ENCODE measurements at regions not wholly inside any gene's neighbourhood (a gene's known extent, or its start where the extent isn't known, plus 50 kb on each side); places are given as distances from the start of the nearest gene placed in this dataset.

DNA sequence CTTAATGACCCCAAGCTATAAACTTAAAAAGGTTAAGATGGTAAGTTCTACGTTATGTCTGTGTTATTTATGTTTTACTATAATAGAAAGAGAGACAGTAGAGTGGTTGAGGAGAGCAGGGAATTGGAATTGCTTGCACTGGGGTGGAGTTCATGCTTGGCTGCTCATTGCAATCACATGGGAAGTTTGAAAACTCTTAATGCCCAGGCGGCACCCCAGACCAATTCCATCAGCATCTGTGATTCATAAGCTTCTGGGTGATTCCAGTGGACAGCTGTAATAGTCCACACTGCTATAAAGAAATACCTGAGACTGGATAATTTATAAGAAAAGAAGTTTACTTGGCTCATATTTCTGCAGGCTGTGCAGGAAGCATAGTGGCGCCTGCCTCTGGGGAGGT, 323.9 kb upstream of the MSX2 start:
- no peak overlapping the region for H3K4me3 ChIP-seq (ENCODE audit: low read depth, low read length)
- DNase-seq (ENCODE audit: low read depth) = no peak
- TF ChIP-seq, protein P1, sequence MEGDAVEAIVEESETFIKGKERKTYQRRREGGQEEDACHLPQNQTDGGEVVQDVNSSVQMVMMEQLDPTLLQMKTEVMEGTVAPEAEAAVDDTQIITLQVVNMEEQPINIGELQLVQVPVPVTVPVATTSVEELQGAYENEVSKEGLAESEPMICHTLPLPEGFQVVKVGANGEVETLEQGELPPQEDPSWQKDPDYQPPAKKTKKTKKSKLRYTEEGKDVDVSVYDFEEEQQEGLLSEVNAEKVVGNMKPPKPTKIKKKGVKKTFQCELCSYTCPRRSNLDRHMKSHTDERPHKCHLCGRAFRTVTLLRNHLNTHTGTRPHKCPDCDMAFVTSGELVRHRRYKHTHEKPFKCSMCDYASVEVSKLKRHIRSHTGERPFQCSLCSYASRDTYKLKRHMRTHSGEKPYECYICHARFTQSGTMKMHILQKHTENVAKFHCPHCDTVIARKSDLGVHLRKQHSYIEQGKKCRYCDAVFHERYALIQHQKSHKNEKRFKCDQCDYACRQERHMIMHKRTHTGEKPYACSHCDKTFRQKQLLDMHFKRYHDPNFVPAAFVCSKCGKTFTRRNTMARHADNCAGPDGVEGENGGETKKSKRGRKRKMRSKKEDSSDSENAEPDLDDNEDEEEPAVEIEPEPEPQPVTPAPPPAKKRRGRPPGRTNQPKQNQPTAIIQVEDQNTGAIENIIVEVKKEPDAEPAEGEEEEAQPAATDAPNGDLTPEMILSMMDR (IDR thresholded peaks at IDR 0.05; ENCODE audit: low read depth, low read length) = no peak
- TF ChIP-seq POLR2A (IDR thresholded peaks at IDR 0.05; ENCODE audit: extremely low read depth, insufficient read length) (no peak), MYC (IDR thresholded peaks at IDR 0.05; ENCODE audit: low read depth, low read length) (no peak)
- TF ChIP-seq, protein P2, sequence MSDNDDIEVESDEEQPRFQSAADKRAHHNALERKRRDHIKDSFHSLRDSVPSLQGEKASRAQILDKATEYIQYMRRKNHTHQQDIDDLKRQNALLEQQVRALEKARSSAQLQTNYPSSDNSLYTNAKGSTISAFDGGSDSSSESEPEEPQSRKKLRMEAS (IDR thresholded peaks at IDR 0.05; ENCODE audit: low read depth, low read length) = no peak

DNA sequence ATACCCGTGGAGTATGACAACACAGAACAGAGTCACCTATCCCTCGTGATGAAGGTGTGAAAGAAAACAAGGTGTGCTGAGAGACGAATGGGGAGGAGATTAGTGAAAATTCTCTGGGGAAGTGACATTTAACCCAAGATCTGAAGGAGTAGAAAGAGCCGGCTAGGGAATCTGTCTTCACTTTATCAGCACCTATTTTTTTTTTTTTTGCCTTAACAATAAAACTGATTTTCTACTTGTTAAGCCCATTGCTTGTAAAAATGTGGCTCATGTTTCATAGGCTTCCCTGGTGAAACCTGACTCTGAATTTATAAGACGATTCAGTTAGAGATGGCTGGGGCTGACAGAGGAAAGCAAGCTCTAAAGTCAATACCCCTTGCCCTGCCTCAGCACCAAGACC, 322.6 kb upstream of the MSX2 start:
- TF ChIP-seq POLR2A (IDR thresholded peaks at IDR 0.05; ENCODE audit: extremely low read depth, insufficient read length) (no peak), MYC (IDR thresholded peaks at IDR 0.05; ENCODE audit: low read depth, low read length) (no peak)
- TF ChIP-seq, protein P1 (IDR thresholded peaks at IDR 0.05; ENCODE audit: low read depth, low read length) = no peak
- TF ChIP-seq, protein P2 (IDR thresholded peaks at IDR 0.05; ENCODE audit: low read depth, low read length) = no peak
- H3K4me3 ChIP-seq (ENCODE audit: low read depth, low read length) = no peak overlapping the region
- no peak for DNase-seq (ENCODE audit: low read depth)

DNA sequence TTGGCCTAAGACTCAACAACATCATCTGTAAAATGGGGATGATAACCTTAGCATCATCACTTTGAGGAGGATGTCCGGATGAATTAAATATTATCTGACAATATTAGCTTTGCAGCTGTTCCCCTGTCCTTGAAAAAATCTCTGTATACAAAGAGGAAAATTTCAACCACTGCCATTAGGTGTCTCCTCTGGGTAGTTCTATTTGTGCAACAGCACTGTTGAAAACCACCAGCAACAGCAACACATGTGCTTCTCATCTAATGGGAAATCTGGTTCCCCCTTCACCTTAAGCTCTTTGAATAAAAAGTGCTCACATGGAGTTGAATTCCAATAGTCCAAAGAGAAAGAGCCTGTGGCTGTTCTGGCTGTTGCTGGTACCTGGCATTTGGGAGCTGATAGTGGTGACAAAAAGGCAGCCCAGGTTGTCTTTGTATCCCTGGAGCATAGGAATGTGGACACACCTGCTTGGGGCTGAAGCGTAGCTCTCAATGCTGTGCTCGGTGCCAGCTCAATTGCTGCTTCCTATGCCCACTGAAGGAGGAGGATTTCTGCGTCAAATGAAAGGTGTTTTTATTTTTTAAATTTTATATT, 322.1 kb upstream of the MSX2 start:
- no peak overlapping the region for H3K4me3 ChIP-seq (ENCODE audit: low read depth, low read length)
- TF ChIP-seq, protein P1 (IDR thresholded peaks at IDR 0.05; ENCODE audit: low read depth, low read length) = no peak
- TF ChIP-seq POLR2A (IDR thresholded peaks at IDR 0.05; ENCODE audit: extremely low read depth, insufficient read length) = no peak
- TF ChIP-seq, protein P2 (IDR thresholded peaks at IDR 0.05; ENCODE audit: low read depth, low read length) = no peak
- no peak for TF ChIP-seq MYC (IDR thresholded peaks at IDR 0.05; ENCODE audit: low read depth, low read length)
- DNase-seq (ENCODE audit: low read depth) = no peak

DNA sequence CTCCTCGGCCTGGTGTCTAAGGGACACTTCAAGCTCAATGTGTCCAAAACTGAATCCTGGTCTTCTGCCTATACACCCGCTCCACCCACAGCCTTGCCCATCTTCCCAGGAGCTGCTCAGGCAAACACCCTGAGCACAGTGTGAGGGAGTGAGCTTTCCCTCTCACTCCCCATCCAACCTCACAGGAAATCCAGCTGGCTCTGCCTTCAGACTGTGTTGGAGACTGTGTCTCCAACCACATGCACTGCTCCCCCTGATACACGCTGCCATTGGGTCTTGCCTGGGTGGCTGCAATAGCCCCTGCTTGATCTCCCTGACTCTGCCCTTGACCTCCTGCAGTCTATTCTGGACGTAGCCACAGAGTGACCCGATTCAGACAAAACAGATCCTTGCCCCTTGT, 319.5 kb upstream of the MSX2 start:
- no peak for DNase-seq (ENCODE audit: low read depth)
- no peak for TF ChIP-seq MYC (IDR thresholded peaks at IDR 0.05; ENCODE audit: low read depth, low read length)
- TF ChIP-seq, protein P2 (IDR thresholded peaks at IDR 0.05; ENCODE audit: low read depth, low read length) = no peak
- no peak for TF ChIP-seq POLR2A (IDR thresholded peaks at IDR 0.05; ENCODE audit: extremely low read depth, insufficient read length)
- TF ChIP-seq, protein P1 (IDR thresholded peaks at IDR 0.05; ENCODE audit: low read depth, low read length) = no peak
- H3K4me3 ChIP-seq (ENCODE audit: low read depth, low read length) = no peak overlapping the region

DNA sequence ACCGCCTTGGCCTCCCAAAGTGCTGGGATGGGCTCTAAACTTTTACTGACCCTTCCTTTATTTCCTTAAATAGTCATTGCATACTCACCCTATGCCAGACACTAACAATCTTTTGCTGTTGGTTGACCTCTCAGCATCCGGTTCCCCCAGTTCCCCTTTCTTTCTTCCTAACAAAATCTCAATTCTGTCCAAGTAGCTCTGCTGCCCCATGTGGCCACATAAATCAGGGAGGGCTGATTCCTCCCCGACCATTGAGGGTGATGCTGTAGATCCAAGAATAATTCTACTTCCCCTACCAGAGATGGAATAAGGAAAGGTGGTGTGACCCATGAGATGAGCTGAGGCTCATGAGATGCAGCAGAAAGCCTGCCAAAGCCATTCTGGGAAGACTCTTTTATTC, 315.3 kb upstream of the MSX2 start:
- H3K4me3 ChIP-seq (ENCODE audit: low read depth, low read length) = no peak overlapping the region
- TF ChIP-seq POLR2A (IDR thresholded peaks at IDR 0.05; ENCODE audit: extremely low read depth, insufficient read length) = no peak
- TF ChIP-seq, protein P1 (IDR thresholded peaks at IDR 0.05; ENCODE audit: low read depth, low read length) = peak; percentile 49
- TF ChIP-seq, protein P2 (IDR thresholded peaks at IDR 0.05; ENCODE audit: low read depth, low read length) = 0 out of 2 replicates have a peak, but pooled peaks have one; percentile 9
- peak; percentile 74 for DNase-seq (ENCODE audit: low read depth)
